SK-N-MC (cell line): ENCODE measurements at regions not wholly inside any gene's neighbourhood (a gene's known extent, or its start where the extent isn't known, plus 50 kb on each side); places are given as distances from the start of the nearest gene placed in this dataset.

Source experiments
- EZH2 ChIP-seq: fragments of 200-600 bp; sonication (generic); IDR thresholded peaks from one replicate; pipeline ENCODE4 v1.6.1; 2017; ENCODE audit warnings: antibody characterized with exemption
- POLR2AphosphoS5 ChIP-seq: IDR thresholded peaks from 2 replicates; pipeline ENCODE4 v1.6.1; 2012; ENCODE audit warnings: mild to moderate bottlenecking, low read depth, low read length, borderline replicate concordance

GRCh38 chr2:200220251-200220650 lies 86.2 kb upstream of the SPATS2L start:
- TF ChIP-seq POLR2AphosphoS5 (no peak), EZH2 (no peak)
